Fibroblast of lung (primary cell): ENCODE measurements at regions not wholly inside any gene's neighbourhood (a gene's known extent, or its start where the extent isn't known, plus 50 kb on each side); places are given as distances from the start of the nearest gene placed in this dataset.

Source experiments
- CTCF ChIP-seq, 2 donors: IDR thresholded peaks in 1 of 2; conservative IDR thresholded peaks in 1 of 2; 1 replicate in 1 of 2; 2 replicates in 1 of 2; pipeline ENCODE4 v1.5.1; 2011 to 2012; ENCODE audit warnings: low read length in 2 of 2, control low read depth in 1 of 2, inconsistent platforms in 1 of 2, low read depth in 1 of 2, mild to moderate bottlenecking in 1 of 2
- EZH2 ChIP-seq: IDR thresholded peaks from 2 replicates; pipeline ENCODE4 v1.5.1; 2012; ENCODE audit warnings: low read length, control low read depth, mild to moderate bottlenecking; ENCODE audit errors: missing control alignments

- no peak for TF ChIP-seq CTCF (conservative IDR thresholded peaks at IDR 0.05 in 1 of 2, IDR thresholded peaks at IDR 0.05 in 1 of 2; ENCODE audit: low read depth in 1 of 2, low read length in 2 of 2)
- TF ChIP-seq EZH2: no peak
Observed at GRCh38 chr6:81863123-81863522, 110.6 kb upstream of the TENT5A start.
